ENCODE measurements at regions not wholly inside any gene's neighbourhood (a gene's known extent, or its start where the extent isn't known, plus 50 kb on each side); places are given as distances from the start of the nearest gene placed in this dataset.

GRCh38 chr14:87044807-87045206 is 948.2 kb downstream of the GALC start:
- TF ChIP-seq CTCF (IDR thresholded peaks at IDR 0.05): no peak
- TF ChIP-seq POLR2A (IDR thresholded peaks at IDR 0.05): no peak
